HepG2 (cell line): ENCODE measurements at regions not wholly inside any gene's neighbourhood (a gene's known extent, or its start where the extent isn't known, plus 50 kb on each side); places are given as distances from the start of the nearest gene placed in this dataset.

Experiments
- ATAC-seq: fragments of 200-7000 bp; cut with Tn5 transposase; 3 replicates; pipeline ENCODE4 v1.9.1; 2020; ENCODE audit warnings: mild to moderate bottlenecking, moderate library complexity
- BruUV-seq: library from RNA; stranded (reverse); fragments of 400-500 nt; replicated peaks from 2 replicates; lab custom pipeline; 2021; lab: Mats Ljungman, UMichigan
- CTCF ChIA-PET: fragments of 300-600 bp; formaldehyde crosslinking; extraction: SDS; loops from one replicate; lab custom pipeline; 2021; ENCODE audit warnings: low total read pairs, inconsistent platforms, low intra/inter-chr PET ratio; lab: Yijun Ruan, JAX
- POLR2A ChIA-PET: fragments of 350-600 bp; sonication (Branson Sonifier 250); formaldehyde crosslinking; loops from one replicate; lab custom pipeline; 2020; ENCODE audit warnings: antibody characterized with exemption, inconsistent platforms; lab: Yijun Ruan, JAX
- DNase-seq: peaks from one replicate; pipeline ENCODE4 v3.0.0-alpha.2; 2015; ENCODE audit warnings: low spot score
- FAIRE-seq: peaks from 3 replicates; lab custom pipeline; 2011; peaks lifted over from hg19 to GRCh38; lab: Jason Lieb, UNC
- H2AFZ ChIP-seq: one replicate; pipeline ENCODE4 v1.6.1; 2011; ENCODE audit warnings: low read length, inconsistent platforms
- H3K27ac ChIP-seq: fragments of 300-600 bp; 3 replicates; pipeline ENCODE4 v1.8.0; 2011; ENCODE audit warnings: mixed run types, mild to moderate bottlenecking, mixed read lengths, low read length, inconsistent platforms; ENCODE audit not compliant: insufficient read depth; ENCODE audit errors: extremely low read length
- H3K27me3 ChIP-seq, 2 experiments: fragments of 200-600 bp in 1 of 2; 2 replicates in 1 of 2; 3 replicates in 1 of 2; pipeline versions ENCODE4 v1.6.0 to v1.8.0; 2011; ENCODE audit warnings: low read length in 2 of 2, mild to moderate bottlenecking in 2 of 2, moderate library complexity in 2 of 2, inconsistent platforms in 1 of 2; ENCODE audit not compliant: insufficient read depth in 2 of 2, control insufficient read depth in 1 of 2
- H3K36me3 ChIP-seq, 2 experiments: fragments of 200-600 bp in 1 of 2; replicated peaks in 1 of 2; 2 replicates in 1 of 2; 3 replicates in 1 of 2; pipeline versions ENCODE4 v1.5.1 to v1.8.0; 2011; ENCODE audit warnings: low read length in 2 of 2, inconsistent platforms in 1 of 2; ENCODE audit not compliant: insufficient read depth in 2 of 2, control insufficient read depth in 1 of 2
- H3K4me1 ChIP-seq: 2 replicates; pipeline ENCODE4 v1.5.1; 2012; ENCODE audit warnings: low read length, inconsistent platforms; ENCODE audit not compliant: insufficient read depth
- H3K4me2 ChIP-seq: 2 replicates; pipeline ENCODE4 v1.6.0; 2011; ENCODE audit warnings: low read depth, low read length, inconsistent platforms
- H3K4me3 ChIP-seq, 3 experiments: fragments of 200-600 bp in 1 of 3; sonication (generic), shearing (Covaris generic) in 1 of 3; replicated peaks in 1 of 3; 2 replicates each; pipeline ENCODE4 v1.5.1; 2011 to 2016; ENCODE audit warnings: low read length in 3 of 3, inconsistent platforms in 2 of 3, low read depth in 2 of 3, mild to moderate bottlenecking in 2 of 3, control low read depth in 1 of 3, mixed read lengths in 1 of 3; ENCODE audit not compliant: insufficient read depth in 1 of 3
- H3K79me2 ChIP-seq: one replicate; pipeline ENCODE4 v1.6.1; 2011; ENCODE audit warnings: low read length, inconsistent platforms; ENCODE audit not compliant: insufficient read depth
- H3K9ac ChIP-seq: 2 replicates; pipeline ENCODE4 v1.6.0; 2011; ENCODE audit warnings: mild to moderate bottlenecking, low read depth, low read length, inconsistent platforms; ENCODE audit not compliant: insufficient read depth
- H3K9me3 ChIP-seq: 2 replicates; pipeline ENCODE4 v1.5.1; 2012; ENCODE audit warnings: mild to moderate bottlenecking, low read length
- H4K20me1 ChIP-seq: 2 replicates; pipeline ENCODE4 v1.6.0; 2011; ENCODE audit warnings: inconsistent platforms, mild to moderate bottlenecking, low read length, moderate library complexity; ENCODE audit not compliant: insufficient read depth
- HOXA3 ChIP-seq: sonication (generic); formaldehyde crosslinking; IDR thresholded peaks from 2 replicates; pipeline ENCODE4 v1.5.0; 2020; ENCODE audit warnings: missing genetic modification reagents
- KDM3A ChIP-seq: IDR thresholded peaks from 2 replicates; pipeline ENCODE4 v1.6.1; 2018; ENCODE audit warnings: low read depth, missing compliant biosample characterization
- NCOA1 ChIP-seq: sonication (generic); formaldehyde crosslinking; IDR thresholded peaks from 2 replicates; pipeline ENCODE4 v1.9.0; 2021; ENCODE audit warnings: missing genetic modification reagents
- SAFB2 ChIP-seq: sonication (generic); formaldehyde crosslinking; IDR thresholded peaks from 2 replicates; pipeline ENCODE4 v1.5.1; 2020; ENCODE audit warnings: missing genetic modification reagents, low read depth, mild to moderate bottlenecking, borderline replicate concordance
- ZNF615 ChIP-seq: sonication (generic); formaldehyde crosslinking; IDR thresholded peaks from 2 replicates; pipeline ENCODE4 v1.5.0; 2020; ENCODE audit warnings: mild to moderate bottlenecking, missing genetic modification reagents, borderline replicate concordance
- WGBS: methylation state at CpG from one replicate; pipeline ENCODE4 v1.1.6; 2017; ENCODE audit warnings: low lambda C conversion rate; 5-methylcytosine and 5-hydroxymethylcytosine counted together
- in situ Hi-C: cut with HindIII; loops from 2 replicates; pipeline ENCODE4 v1.10.0; 2017; ENCODE audit warnings: low pct_unique_long_range_greater_than_20kb; ENCODE audit not compliant: extremely low pct_ligation_motif_present
- intact Hi-C: fragments of 100-400 bp; cut with micrococcal nuclease; formaldehyde crosslinking; loops from one replicate; pipeline ENCODE4 v1.10.0; 2022; ENCODE audit not compliant: unreplicated experiment
- TF ChIP-seq, protein P1 (sequence below): sonication (generic); formaldehyde crosslinking; IDR thresholded peaks from 2 replicates; pipeline ENCODE4 v1.4.0; 2020; ENCODE audit warnings: missing genetic modification reagents

DNA sequence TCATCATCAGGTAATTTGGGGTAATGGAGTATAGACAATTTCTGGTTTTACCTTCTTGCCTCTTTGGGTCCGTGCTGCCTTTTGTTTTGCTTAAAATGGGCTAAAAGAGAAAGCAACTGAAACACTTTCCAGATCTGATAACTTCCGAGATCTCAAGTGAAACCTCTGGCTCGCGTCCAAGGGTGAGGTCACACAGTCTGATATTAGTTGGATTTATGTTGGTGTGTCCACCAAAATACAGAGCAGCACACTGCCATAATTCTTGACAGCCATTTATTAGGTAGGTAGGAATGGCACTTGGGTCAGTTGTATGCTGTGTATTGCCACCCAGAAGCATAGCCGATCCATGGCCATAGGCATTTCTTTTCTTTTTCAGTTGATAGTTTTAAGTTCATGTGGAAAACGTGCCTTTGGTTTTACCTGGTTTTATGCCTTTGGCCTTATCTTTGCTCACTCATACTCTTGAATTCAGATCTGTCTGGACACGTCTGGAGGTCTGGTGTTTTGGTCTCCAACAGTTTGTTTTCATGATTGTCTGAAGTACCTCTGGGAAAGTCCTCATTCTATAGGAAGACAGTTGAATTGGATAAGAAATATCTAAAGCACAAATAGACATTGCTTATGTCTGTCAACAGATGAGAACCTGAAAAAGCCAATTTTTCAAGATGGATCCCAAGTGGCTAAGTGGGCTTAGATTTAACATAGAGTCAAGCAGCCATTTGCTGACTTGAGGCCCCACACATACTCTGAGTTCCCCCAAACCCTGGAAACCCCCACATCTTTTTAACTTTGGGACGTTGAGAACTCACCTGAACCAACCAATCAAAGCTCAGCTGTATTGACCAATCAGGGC is 320.8 kb downstream of the SOX4 start:
- no peak overlapping the region for H3K4me2 ChIP-seq
- in situ Hi-C loops: no loop called here
- no peak overlapping the region for H3K4me3 ChIP-seq
- H3K27ac ChIP-seq: no peak overlapping the region
- H3K36me3 ChIP-seq: no peaks in the 10 kb centered on the region
- no peaks in the 10 kb centered on the region for H3K4me1 ChIP-seq
- no peaks in the 10 kb centered on the region for H3K79me2 ChIP-seq
- ChIA-PET CTCF (no interaction called here), POLR2A (no interaction called here)
- no peak overlapping the region for H2AFZ ChIP-seq
- H3K27me3 ChIP-seq: no peaks in the 10 kb centered on the region
- no peaks in the 10 kb centered on the region for H3K9me3 ChIP-seq
- TF ChIP-seq KDM3A (CRISPR knock-in tag): no peak
- TF ChIP-seq, all 625 proteins: peak for 0
- ATAC-seq (no peak), DNase-seq (no peak), FAIRE-seq (no peak)
- WGBS: 13% methylated on average over 8 of the region's 8 CpGs
- no TSS peak for BruUV-seq
- intact Hi-C loops: no loop called here
- no peaks in the 10 kb centered on the region for H4K20me1 ChIP-seq
- H3K9ac ChIP-seq: no peak overlapping the region

DNA sequence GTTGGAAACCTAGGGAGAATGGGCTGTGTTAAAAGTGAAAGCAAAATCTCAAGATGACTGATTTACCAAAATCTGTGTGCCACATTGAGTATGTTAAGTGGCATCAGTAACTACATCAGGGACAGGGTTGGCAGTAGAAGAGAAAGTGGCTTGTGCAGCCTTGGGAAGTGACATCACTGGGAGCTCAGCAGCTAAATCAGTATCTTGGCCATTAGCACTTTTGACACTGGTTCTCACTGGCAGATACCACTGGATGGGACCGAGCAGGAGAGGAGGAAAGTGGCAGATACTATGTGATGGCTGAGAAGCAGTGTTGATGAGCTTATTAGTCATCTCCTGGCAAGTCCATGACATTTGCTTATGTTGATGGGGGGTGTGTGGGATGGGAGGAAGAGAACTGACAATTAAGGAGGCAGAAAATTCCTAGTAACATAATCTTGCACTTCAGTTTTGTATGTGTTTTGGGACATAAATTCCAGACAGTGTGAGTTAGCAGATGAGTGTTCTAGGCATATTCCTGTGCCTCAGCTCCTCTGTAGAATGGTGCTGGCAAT is 322.2 kb downstream of the SOX4 start:
- Histone ChIP-seq H3K9ac (no peak overlapping the region), H3K27me3 (no peaks in the 10 kb centered on the region), H3K36me3 (no peaks in the 10 kb centered on the region), H2AFZ (no peak overlapping the region), H3K27ac (no peak overlapping the region), H3K79me2 (no peaks in the 10 kb centered on the region), H3K9me3 (no peaks in the 10 kb centered on the region), H3K4me1 (no peaks in the 10 kb centered on the region), H3K4me2 (peak overlapping the region; percentile 21; the same call in 1 of the 2 replicates), H4K20me1 (no peaks in the 10 kb centered on the region), H3K4me3 (no peak overlapping the region)
- WGBS: 0% methylated on average over 1 of the region's 1 CpG
- in situ Hi-C loops (no loop called here), intact Hi-C loops (no loop called here)
- DNase-seq (no peak), FAIRE-seq (no peak), ATAC-seq (no peak)
- POLR2A ChIA-PET: no interaction called here
- no peak for TF ChIP-seq ZNF615 (CRISPR knock-in tag)
- TF ChIP-seq NCOA1 (CRISPR knock-in tag): no peak
- TF ChIP-seq, protein P1, sequence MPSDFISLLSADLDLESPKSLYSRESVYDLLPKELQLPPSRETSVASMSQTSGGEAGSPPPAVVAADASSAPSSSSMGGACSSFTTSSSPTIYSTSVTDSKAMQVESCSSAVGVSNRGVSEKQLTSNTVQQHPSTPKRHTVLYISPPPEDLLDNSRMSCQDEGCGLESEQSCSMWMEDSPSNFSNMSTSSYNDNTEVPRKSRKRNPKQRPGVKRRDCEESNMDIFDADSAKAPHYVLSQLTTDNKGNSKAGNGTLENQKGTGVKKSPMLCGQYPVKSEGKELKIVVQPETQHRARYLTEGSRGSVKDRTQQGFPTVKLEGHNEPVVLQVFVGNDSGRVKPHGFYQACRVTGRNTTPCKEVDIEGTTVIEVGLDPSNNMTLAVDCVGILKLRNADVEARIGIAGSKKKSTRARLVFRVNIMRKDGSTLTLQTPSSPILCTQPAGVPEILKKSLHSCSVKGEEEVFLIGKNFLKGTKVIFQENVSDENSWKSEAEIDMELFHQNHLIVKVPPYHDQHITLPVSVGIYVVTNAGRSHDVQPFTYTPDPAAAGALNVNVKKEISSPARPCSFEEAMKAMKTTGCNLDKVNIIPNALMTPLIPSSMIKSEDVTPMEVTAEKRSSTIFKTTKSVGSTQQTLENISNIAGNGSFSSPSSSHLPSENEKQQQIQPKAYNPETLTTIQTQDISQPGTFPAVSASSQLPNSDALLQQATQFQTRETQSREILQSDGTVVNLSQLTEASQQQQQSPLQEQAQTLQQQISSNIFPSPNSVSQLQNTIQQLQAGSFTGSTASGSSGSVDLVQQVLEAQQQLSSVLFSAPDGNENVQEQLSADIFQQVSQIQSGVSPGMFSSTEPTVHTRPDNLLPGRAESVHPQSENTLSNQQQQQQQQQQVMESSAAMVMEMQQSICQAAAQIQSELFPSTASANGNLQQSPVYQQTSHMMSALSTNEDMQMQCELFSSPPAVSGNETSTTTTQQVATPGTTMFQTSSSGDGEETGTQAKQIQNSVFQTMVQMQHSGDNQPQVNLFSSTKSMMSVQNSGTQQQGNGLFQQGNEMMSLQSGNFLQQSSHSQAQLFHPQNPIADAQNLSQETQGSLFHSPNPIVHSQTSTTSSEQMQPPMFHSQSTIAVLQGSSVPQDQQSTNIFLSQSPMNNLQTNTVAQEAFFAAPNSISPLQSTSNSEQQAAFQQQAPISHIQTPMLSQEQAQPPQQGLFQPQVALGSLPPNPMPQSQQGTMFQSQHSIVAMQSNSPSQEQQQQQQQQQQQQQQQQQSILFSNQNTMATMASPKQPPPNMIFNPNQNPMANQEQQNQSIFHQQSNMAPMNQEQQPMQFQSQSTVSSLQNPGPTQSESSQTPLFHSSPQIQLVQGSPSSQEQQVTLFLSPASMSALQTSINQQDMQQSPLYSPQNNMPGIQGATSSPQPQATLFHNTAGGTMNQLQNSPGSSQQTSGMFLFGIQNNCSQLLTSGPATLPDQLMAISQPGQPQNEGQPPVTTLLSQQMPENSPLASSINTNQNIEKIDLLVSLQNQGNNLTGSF (CRISPR knock-in tag): no peak
- no peak for TF ChIP-seq HOXA3
- TF ChIP-seq SAFB2 (CRISPR knock-in tag): no peak
- BruUV-seq: no TSS peak
- CTCF ChIA-PET: no interaction called here
